Endothelial cell of umbilical vein (primary cell): ENCODE measurements at regions not wholly inside any gene's neighbourhood (a gene's known extent, or its start where the extent isn't known, plus 50 kb on each side); places are given as distances from the start of the nearest gene placed in this dataset.

Source experiments
- BruUV-seq: library from RNA; stranded (reverse); fragments of 400-500 nt; replicated peaks from 2 replicates; lab custom pipeline; 2021; lab: Mats Ljungman, UMichigan
- CTCF ChIA-PET: fragments of 300-600, 350-600 bp; sonication (Branson Sonifier 250); formaldehyde crosslinking; loops from one replicate; lab custom pipeline; 2021; ENCODE audit warnings: antibody characterized with exemption, inconsistent platforms; lab: Charles Lee
- POLR2A ChIA-PET: fragments of 300-600, 350-600 bp; sonication (Branson Sonifier 250); formaldehyde crosslinking; loops from one replicate; lab custom pipeline; 2021; ENCODE audit warnings: antibody characterized with exemption, inconsistent platforms; lab: Charles Lee
- DNase-seq: peaks from one replicate; pipeline ENCODE4 v3.0.0-alpha.2; 2011; ENCODE audit warnings: low read depth, low spot score
- FAIRE-seq: peaks from 2 replicates; lab custom pipeline; 2011; peaks lifted over from hg19 to GRCh38; lab: Jason Lieb, UNC
- H2AFZ ChIP-seq: 2 replicates; pipeline ENCODE4 v1.6.0; 2012; ENCODE audit warnings: low read depth, low read length, control low read depth, inconsistent platforms
- H3K27ac ChIP-seq: 2 replicates; pipeline ENCODE4 v1.5.1; 2011; ENCODE audit warnings: low read depth, mild to moderate bottlenecking, control low read depth, low read length, moderate library complexity; ENCODE audit not compliant: insufficient read depth
- H3K27me3 ChIP-seq, 2 experiments: 2 replicates each; pipeline versions ENCODE4 v1.6.0 to v1.6.1; 2011; ENCODE audit warnings: low read length in 2 of 2, mixed read lengths in 1 of 2; ENCODE audit not compliant: control insufficient read depth in 2 of 2, insufficient read depth in 2 of 2
- H3K36me3 ChIP-seq, 2 experiments: 2 replicates in 1 of 2; 3 replicates in 1 of 2; pipeline ENCODE4 v1.5.1; 2011; ENCODE audit warnings: low read length in 2 of 2, mild to moderate bottlenecking in 1 of 2, moderate library complexity in 1 of 2; ENCODE audit not compliant: control insufficient read depth in 2 of 2, insufficient read depth in 2 of 2; ENCODE audit errors: extremely low read depth in 1 of 2
- H3K4me1 ChIP-seq: 3 replicates; pipeline ENCODE4 v1.5.1; 2011; ENCODE audit warnings: mild to moderate bottlenecking, low read length; ENCODE audit not compliant: control insufficient read depth, insufficient read depth; ENCODE audit errors: extremely low read depth
- H3K4me2 ChIP-seq: 2 replicates; pipeline ENCODE4 v1.6.1; 2011; ENCODE audit warnings: low read length, control low read depth, mixed read lengths; ENCODE audit not compliant: insufficient read depth
- H3K4me3 ChIP-seq, 3 experiments: fragments of 200-600 bp in 1 of 3; sonication (generic), shearing (Covaris generic) in 1 of 3; replicated peaks in 1 of 3; 2 replicates each; pipeline ENCODE4 v1.5.1; 2011 to 2016; ENCODE audit warnings: control low read depth in 3 of 3, low read length in 3 of 3, mild to moderate bottlenecking in 2 of 3, inconsistent platforms in 1 of 3, low read depth in 1 of 3, moderate library complexity in 1 of 3; ENCODE audit not compliant: insufficient read depth in 1 of 3
- H3K79me2 ChIP-seq: 2 replicates; pipeline ENCODE4 v1.6.0; 2012; ENCODE audit warnings: low read length, inconsistent platforms; ENCODE audit not compliant: control insufficient read depth, insufficient read depth
- H3K9ac ChIP-seq: replicated peaks from 2 replicates; pipeline ENCODE3; 2011; ENCODE audit warnings: low read length, control low read depth; ENCODE audit not compliant: insufficient read depth; ENCODE audit errors: extremely low read depth
- H3K9me1 ChIP-seq: replicated peaks from 3 replicates; pipeline ENCODE4 v1.6.0; 2011; ENCODE audit warnings: mild to moderate bottlenecking, low read length; ENCODE audit not compliant: control insufficient read depth, insufficient read depth; ENCODE audit errors: extremely low read depth
- H3K9me3 ChIP-seq: replicated peaks from 2 replicates; pipeline ENCODE4 v1.5.1; 2012; ENCODE audit warnings: low read length, inconsistent platforms; ENCODE audit not compliant: control insufficient read depth, insufficient read depth
- H4K20me1 ChIP-seq: replicated peaks from 2 replicates; pipeline ENCODE3; 2011; ENCODE audit warnings: mild to moderate bottlenecking, low read length; ENCODE audit not compliant: control insufficient read depth, insufficient read depth; ENCODE audit errors: extremely low read depth
- EZH2 ChIP-seq: IDR thresholded peaks from 2 replicates; pipeline ENCODE4 v1.6.1; 2012; ENCODE audit warnings: borderline replicate concordance, low read depth, mild to moderate bottlenecking, moderate library complexity, low read length, inconsistent platforms; ENCODE audit not compliant: severe bottlenecking
- FOS ChIP-seq: IDR thresholded peaks from 2 replicates; pipeline ENCODE4 v1.6.1; 2011; ENCODE audit warnings: mild to moderate bottlenecking, low read length, moderate library complexity, borderline replicate concordance; ENCODE audit not compliant: insufficient read depth
- GATA2 ChIP-seq: IDR thresholded peaks from 2 replicates; pipeline ENCODE4 v1.7.0; 2011; ENCODE audit warnings: low read depth, mild to moderate bottlenecking, moderate library complexity, mixed read lengths, low read length; ENCODE audit not compliant: insufficient read length, insufficient read depth
- JUN ChIP-seq: IDR thresholded peaks from 2 replicates; pipeline ENCODE4 v1.6.1; 2011; ENCODE audit warnings: borderline replicate concordance, low read depth; ENCODE audit not compliant: insufficient read length, insufficient read depth
- MYC ChIP-seq: IDR thresholded peaks from one replicate; pipeline ENCODE4 v1.6.1; 2011; ENCODE audit warnings: mild to moderate bottlenecking, low read depth, low read length
- POLR2A ChIP-seq: IDR thresholded peaks from 2 replicates; pipeline ENCODE4 v1.6.1; 2012; ENCODE audit warnings: low read depth, mild to moderate bottlenecking, control low read depth, low read length
- POLR2AphosphoS5 ChIP-seq: IDR thresholded peaks from 2 replicates; pipeline ENCODE4 v1.6.1; 2012; ENCODE audit warnings: low read depth, mild to moderate bottlenecking, control low read depth, low read length, moderate library complexity; ENCODE audit not compliant: insufficient read depth
- dilution Hi-C: fragments of 300-500 bp; cut with MboI; formaldehyde crosslinking; loops from one replicate; pipeline ENCODE4 v1.15.0; 2019; ENCODE audit warnings: low sequenced_read_pairs; ENCODE audit not compliant: extremely low pct_ligation_motif_present
- intact Hi-C: fragments of 100-400 bp; cut with micrococcal nuclease; formaldehyde crosslinking; loops from one replicate; pipeline ENCODE4 v1.10.0; 2022
- TF ChIP-seq, protein P1 (sequence below): IDR thresholded peaks from 2 replicates; pipeline ENCODE4 v1.6.1; 2011; ENCODE audit not compliant: insufficient read depth, insufficient read length
- TF ChIP-seq, protein P2 (sequence below), 2 donors: IDR thresholded peaks; 1 replicate in 1 of 2; 2 replicates in 1 of 2; pipeline ENCODE4 v1.5.1; 2011; ENCODE audit warnings: low read length in 2 of 2, mild to moderate bottlenecking in 2 of 2, moderate library complexity in 2 of 2, control low read depth in 1 of 2, inconsistent platforms in 1 of 2, low read depth in 1 of 2; ENCODE audit not compliant: insufficient read depth in 1 of 2; ENCODE audit errors: extremely low read depth in 1 of 2

GRCh38 chr12:93128332-93128707 lies 199.2 kb upstream of the EEA1 start:
- no TSS peak for BruUV-seq
- DNase-seq (no peak), FAIRE-seq (no peak)
- H3K79me2 ChIP-seq, result no peaks in the 10 kb centered on the region
- TF ChIP-seq GATA2 (no peak), FOS (no peak), MYC (no peak), POLR2A (no peak), EZH2 (no peak), POLR2AphosphoS5 (no peak), JUN (no peak)
- TF ChIP-seq, protein P1, sequence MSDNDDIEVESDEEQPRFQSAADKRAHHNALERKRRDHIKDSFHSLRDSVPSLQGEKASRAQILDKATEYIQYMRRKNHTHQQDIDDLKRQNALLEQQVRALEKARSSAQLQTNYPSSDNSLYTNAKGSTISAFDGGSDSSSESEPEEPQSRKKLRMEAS, result no peak
- TF ChIP-seq, protein P2, sequence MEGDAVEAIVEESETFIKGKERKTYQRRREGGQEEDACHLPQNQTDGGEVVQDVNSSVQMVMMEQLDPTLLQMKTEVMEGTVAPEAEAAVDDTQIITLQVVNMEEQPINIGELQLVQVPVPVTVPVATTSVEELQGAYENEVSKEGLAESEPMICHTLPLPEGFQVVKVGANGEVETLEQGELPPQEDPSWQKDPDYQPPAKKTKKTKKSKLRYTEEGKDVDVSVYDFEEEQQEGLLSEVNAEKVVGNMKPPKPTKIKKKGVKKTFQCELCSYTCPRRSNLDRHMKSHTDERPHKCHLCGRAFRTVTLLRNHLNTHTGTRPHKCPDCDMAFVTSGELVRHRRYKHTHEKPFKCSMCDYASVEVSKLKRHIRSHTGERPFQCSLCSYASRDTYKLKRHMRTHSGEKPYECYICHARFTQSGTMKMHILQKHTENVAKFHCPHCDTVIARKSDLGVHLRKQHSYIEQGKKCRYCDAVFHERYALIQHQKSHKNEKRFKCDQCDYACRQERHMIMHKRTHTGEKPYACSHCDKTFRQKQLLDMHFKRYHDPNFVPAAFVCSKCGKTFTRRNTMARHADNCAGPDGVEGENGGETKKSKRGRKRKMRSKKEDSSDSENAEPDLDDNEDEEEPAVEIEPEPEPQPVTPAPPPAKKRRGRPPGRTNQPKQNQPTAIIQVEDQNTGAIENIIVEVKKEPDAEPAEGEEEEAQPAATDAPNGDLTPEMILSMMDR (IDR thresholded peaks at IDR 0.05; ENCODE audit: extremely low read depth in 1 of 2, insufficient read depth in 1 of 2, low read depth in 1 of 2, low read length in 2 of 2), result no peak
- POLR2A ChIA-PET, result no interaction called here
- H3K27ac ChIP-seq, result no peak overlapping the region
- peaks cover 15% of the 10 kb centered on the region for H3K4me1 ChIP-seq
- no peaks in the 10 kb centered on the region for H4K20me1 ChIP-seq
- H2AFZ ChIP-seq, result no peak overlapping the region
- dilution Hi-C loops (no loop called here), intact Hi-C loops (no loop called here)
- no peaks in the 10 kb centered on the region for H3K9me1 ChIP-seq
- H3K9me3 ChIP-seq, result no peaks in the 10 kb centered on the region
- CTCF ChIA-PET, result no interaction called here
- H3K4me2 ChIP-seq, result no peak overlapping the region
- no peaks in the 10 kb centered on the region for H3K36me3 ChIP-seq
- H3K9ac ChIP-seq, result no peak overlapping the region
- H3K4me3 ChIP-seq, result no peak overlapping the region
- H3K27me3 ChIP-seq, result no peaks in the 10 kb centered on the region
